Memory B cell (primary cell): ENCODE measurements at regions not wholly inside any gene's neighbourhood (a gene's known extent, or its start where the extent isn't known, plus 50 kb on each side); places are given as distances from the start of the nearest gene placed in this dataset.

Experiments
- ATAC-seq: fragments of 150-1000 bp; cut with Tn5 transposase; 2 replicates; pipeline ENCODE4 v1.10.0; 2021; ENCODE audit warnings: low read depth, mild to moderate bottlenecking, moderate library complexity
- DNase-seq, 2 donors: peaks; one replicate each; pipeline ENCODE4 v3.0.0; 2022; ENCODE audit warnings: low spot score in 2 of 2
- H3K27ac Mint-ChIP-seq: one replicate; pipeline ENCODE4 v1.8.0; 2022; ENCODE audit warnings: mild to moderate bottlenecking, moderate library complexity, mixed read lengths
- H3K27me3 Mint-ChIP-seq: one replicate; pipeline ENCODE4 v1.8.0; 2022; ENCODE audit warnings: mixed read lengths
- H3K36me3 Mint-ChIP-seq: one replicate; pipeline ENCODE4 v1.8.0; 2022; ENCODE audit warnings: mild to moderate bottlenecking, mixed read lengths
- H3K4me1 Mint-ChIP-seq: one replicate; pipeline ENCODE4 v1.8.0; 2022; ENCODE audit warnings: mixed read lengths
- H3K4me3 Mint-ChIP-seq: one replicate; pipeline ENCODE4 v1.8.0; 2022; ENCODE audit warnings: mild to moderate bottlenecking, moderate library complexity, mixed read lengths
- H3K9me3 Mint-ChIP-seq: one replicate; pipeline ENCODE4 v1.8.0; 2022; ENCODE audit warnings: mixed read lengths

GRCh38 chr12:77559400-77560074, 271.2 kb upstream of the NAV3 start:
- no peak overlapping the region for H3K27ac Mint-ChIP-seq
- no peaks in the 10 kb centered on the region for H3K36me3 Mint-ChIP-seq
- no peaks in the 10 kb centered on the region for H3K27me3 Mint-ChIP-seq
- no peak overlapping the region for H3K4me3 Mint-ChIP-seq
- no peak for ATAC-seq
- no peak for DNase-seq
- H3K9me3 Mint-ChIP-seq, result peaks cover 3% of the 10 kb centered on the region
- H3K4me1 Mint-ChIP-seq, result no peaks in the 10 kb centered on the region

- Mint-ChIP-seq H3K4me3 (no peak overlapping the region), H3K9me3 (peaks cover 5% of the 10 kb centered on the region), H3K27me3 (no peaks in the 10 kb centered on the region), H3K27ac (no peak overlapping the region), H3K4me1 (no peaks in the 10 kb centered on the region), H3K36me3 (no peaks in the 10 kb centered on the region)
- no peak for DNase-seq
- ATAC-seq, result no peak
These were observed 275.6 kb upstream of the NAV3 start for GRCh38 chr12:77555074-77555473.

- no peak for ATAC-seq
- H3K4me3 Mint-ChIP-seq, result no peak overlapping the region
- H3K9me3 Mint-ChIP-seq, result peaks cover 5% of the 10 kb centered on the region
- H3K27ac Mint-ChIP-seq, result no peak overlapping the region
- DNase-seq, result no peak
- H3K27me3 Mint-ChIP-seq, result no peaks in the 10 kb centered on the region
- no peaks in the 10 kb centered on the region for H3K36me3 Mint-ChIP-seq
- H3K4me1 Mint-ChIP-seq, result no peaks in the 10 kb centered on the region
These were observed 276.6 kb upstream of the NAV3 start for GRCh38 chr12:77553976-77554619.

GRCh38 chr12:77549383-77550128, 281.1 kb upstream of the NAV3 start:
- DNase-seq (no peak), ATAC-seq (no peak)
- Mint-ChIP-seq H3K4me3 (no peak overlapping the region), H3K36me3 (no peaks in the 10 kb centered on the region), H3K9me3 (peaks cover 2% of the 10 kb centered on the region), H3K27ac (no peak overlapping the region), H3K4me1 (no peaks in the 10 kb centered on the region), H3K27me3 (no peaks in the 10 kb centered on the region)

- H3K4me3 Mint-ChIP-seq, result no peak overlapping the region
- no peaks in the 10 kb centered on the region for H3K36me3 Mint-ChIP-seq
- H3K4me1 Mint-ChIP-seq, result no peaks in the 10 kb centered on the region
- DNase-seq, result no peak
- H3K27me3 Mint-ChIP-seq, result no peaks in the 10 kb centered on the region
- no peak for ATAC-seq
- H3K9me3 Mint-ChIP-seq, result peaks cover under 1% of the 10 kb centered on the region
- H3K27ac Mint-ChIP-seq, result no peak overlapping the region
These were observed 281.9 kb upstream of the NAV3 start for GRCh38 chr12:77548797-77549196.

- H3K27ac Mint-ChIP-seq, result no peak overlapping the region
- H3K9me3 Mint-ChIP-seq, result peaks cover 2% of the 10 kb centered on the region
- H3K27me3 Mint-ChIP-seq, result no peaks in the 10 kb centered on the region
- DNase-seq (no peak), ATAC-seq (no peak)
- H3K36me3 Mint-ChIP-seq, result no peaks in the 10 kb centered on the region
- H3K4me3 Mint-ChIP-seq, result no peak overlapping the region
- H3K4me1 Mint-ChIP-seq, result no peaks in the 10 kb centered on the region
These were observed 290.6 kb upstream of the NAV3 start for GRCh38 chr12:77540097-77540496.

- no peak for ATAC-seq
- H3K27ac Mint-ChIP-seq, result no peak overlapping the region
- H3K4me1 Mint-ChIP-seq, result no peaks in the 10 kb centered on the region
- no peaks in the 10 kb centered on the region for H3K36me3 Mint-ChIP-seq
- DNase-seq, result no peak
- no peaks in the 10 kb centered on the region for H3K27me3 Mint-ChIP-seq
- H3K4me3 Mint-ChIP-seq, result no peak overlapping the region
- peaks cover 3% of the 10 kb centered on the region for H3K9me3 Mint-ChIP-seq
These were observed 293.0 kb upstream of the NAV3 start for GRCh38 chr12:77537663-77538062.

GRCh38 chr12:77535734-77536133, 295.0 kb upstream of the NAV3 start:
- no peaks in the 10 kb centered on the region for H3K4me1 Mint-ChIP-seq
- no peaks in the 10 kb centered on the region for H3K27me3 Mint-ChIP-seq
- ATAC-seq (no peak), DNase-seq (no peak)
- no peak overlapping the region for H3K4me3 Mint-ChIP-seq
- H3K36me3 Mint-ChIP-seq, result no peaks in the 10 kb centered on the region
- no peak overlapping the region for H3K27ac Mint-ChIP-seq
- H3K9me3 Mint-ChIP-seq, result peaks cover 1% of the 10 kb centered on the region

GRCh38 chr12:77531912-77532311, 298.8 kb upstream of the NAV3 start:
- Mint-ChIP-seq H3K4me3 (no peak overlapping the region), H3K4me1 (no peaks in the 10 kb centered on the region), H3K27me3 (no peaks in the 10 kb centered on the region), H3K9me3 (peaks cover 1% of the 10 kb centered on the region), H3K27ac (no peak overlapping the region), H3K36me3 (no peaks in the 10 kb centered on the region)
- DNase-seq (no peak), ATAC-seq (no peak)

GRCh38 chr12:77522247-77522646, 308.4 kb upstream of the NAV3 start:
- no peaks in the 10 kb centered on the region for H3K27me3 Mint-ChIP-seq
- H3K27ac Mint-ChIP-seq, result no peak overlapping the region
- H3K4me3 Mint-ChIP-seq, result no peak overlapping the region
- H3K36me3 Mint-ChIP-seq, result no peaks in the 10 kb centered on the region
- H3K9me3 Mint-ChIP-seq, result peaks cover 8% of the 10 kb centered on the region
- no peak for DNase-seq
- ATAC-seq, result no peak
- H3K4me1 Mint-ChIP-seq, result no peaks in the 10 kb centered on the region

GRCh38 chr12:77521508-77522115, 309.1 kb upstream of the NAV3 start:
- Mint-ChIP-seq H3K9me3 (peaks cover 6% of the 10 kb centered on the region), H3K4me1 (no peaks in the 10 kb centered on the region), H3K27ac (no peak overlapping the region), H3K27me3 (no peaks in the 10 kb centered on the region), H3K36me3 (no peaks in the 10 kb centered on the region), H3K4me3 (no peak overlapping the region)
- ATAC-seq (no peak), DNase-seq (no peak)

GRCh38 chr12:77514511-77514910, 316.2 kb upstream of the NAV3 start:
- ATAC-seq (no peak), DNase-seq (no peak)
- Mint-ChIP-seq H3K36me3 (no peaks in the 10 kb centered on the region), H3K27ac (no peak overlapping the region), H3K4me3 (no peak overlapping the region), H3K27me3 (no peaks in the 10 kb centered on the region), H3K9me3 (no peaks in the 10 kb centered on the region), H3K4me1 (no peaks in the 10 kb centered on the region)

GRCh38 chr12:77510985-77511384, 319.7 kb upstream of the NAV3 start:
- no peaks in the 10 kb centered on the region for H3K36me3 Mint-ChIP-seq
- DNase-seq, result no peak
- no peak overlapping the region for H3K27ac Mint-ChIP-seq
- H3K4me3 Mint-ChIP-seq, result no peak overlapping the region
- ATAC-seq, result no peak
- no peaks in the 10 kb centered on the region for H3K27me3 Mint-ChIP-seq
- H3K9me3 Mint-ChIP-seq, result peaks cover 3% of the 10 kb centered on the region
- no peaks in the 10 kb centered on the region for H3K4me1 Mint-ChIP-seq

- Mint-ChIP-seq H3K4me1 (no peaks in the 10 kb centered on the region), H3K27me3 (no peaks in the 10 kb centered on the region), H3K9me3 (peaks cover 3% of the 10 kb centered on the region), H3K36me3 (no peaks in the 10 kb centered on the region), H3K4me3 (no peak overlapping the region), H3K27ac (no peak overlapping the region)
- DNase-seq, result no peak
- ATAC-seq, result no peak
These were observed 326.2 kb upstream of the NAV3 start for GRCh38 chr12:77504466-77504865.
